HG03095 (cell line): ENCODE measurements at regions not wholly inside any gene's neighbourhood (a gene's known extent, or its start where the extent isn't known, plus 50 kb on each side); places are given as distances from the start of the nearest gene placed in this dataset.
"Not testable (repeated sequence)": the region's sequence is repeated elsewhere in the genome, so short reads cannot be mapped to it uniquely, and the experiment has no call there.

Source experiments
- ATAC-seq: cut with Tn5 transposase; IDR thresholded peaks from one replicate; pipeline ENCODE4 v1.9.1; 2021; ENCODE audit warnings: moderate library complexity; ENCODE audit not compliant: unreplicated experiment

DNA sequence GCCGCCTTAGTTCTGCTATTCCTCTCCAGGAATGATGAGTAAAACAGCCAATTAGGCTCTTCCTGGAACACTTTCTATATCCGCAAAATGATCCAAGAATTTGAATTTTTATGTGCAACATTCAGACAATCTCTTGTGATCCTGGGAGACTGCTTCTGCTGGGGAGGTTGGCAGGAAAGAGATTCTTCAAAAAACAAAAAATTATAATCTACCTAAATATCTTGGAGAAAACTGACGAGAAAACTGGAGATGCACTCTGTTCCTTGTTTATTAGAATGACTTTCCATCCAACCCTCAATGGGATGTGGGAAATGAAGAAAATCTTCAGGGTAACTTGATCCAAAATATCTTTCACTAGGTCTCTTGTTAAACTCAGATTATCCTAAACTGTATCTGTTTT is 346.3 kb upstream of the UBE2E2 start:
- ATAC-seq = no peak

DNA sequence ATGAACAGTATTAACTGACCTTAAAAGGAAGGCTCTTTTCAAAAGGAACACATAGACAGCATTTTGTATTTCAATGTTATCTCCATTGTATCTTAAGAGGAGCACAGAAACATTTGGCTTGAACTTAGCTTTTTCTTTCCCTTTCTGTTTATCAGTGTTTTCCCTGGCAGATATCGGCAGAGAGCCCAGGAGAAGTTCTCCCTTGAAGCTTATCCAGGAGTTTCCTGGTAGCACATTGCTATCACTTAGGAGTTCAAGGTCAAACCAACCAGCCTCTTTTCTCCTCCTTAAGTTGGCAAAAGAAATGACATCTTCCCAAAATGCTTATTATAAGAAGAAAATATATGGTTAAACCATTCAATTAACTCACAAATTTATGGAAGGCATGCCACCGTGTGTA is 344.6 kb upstream of the UBE2E2 start:
- ATAC-seq = no peak

DNA sequence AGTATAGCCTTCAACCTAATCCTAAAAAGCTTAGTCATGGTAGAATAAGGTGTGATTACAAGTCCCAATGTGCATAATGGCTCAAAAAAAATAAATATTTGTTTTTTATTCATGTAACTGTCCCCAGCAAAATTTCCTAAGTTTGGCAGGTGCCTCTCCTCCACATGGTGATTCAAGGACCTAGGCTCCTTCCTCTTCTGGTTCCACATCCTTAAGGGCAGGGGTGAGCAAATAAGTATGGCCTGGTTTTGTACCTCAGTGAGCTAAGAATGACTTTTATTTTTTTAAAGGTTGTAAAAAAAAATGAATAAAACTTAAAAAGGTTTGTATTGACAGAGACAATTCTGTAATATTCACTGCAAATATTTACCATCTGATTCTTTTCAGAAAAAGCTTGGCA is 343.5 kb upstream of the UBE2E2 start:
- ATAC-seq = no peak

DNA sequence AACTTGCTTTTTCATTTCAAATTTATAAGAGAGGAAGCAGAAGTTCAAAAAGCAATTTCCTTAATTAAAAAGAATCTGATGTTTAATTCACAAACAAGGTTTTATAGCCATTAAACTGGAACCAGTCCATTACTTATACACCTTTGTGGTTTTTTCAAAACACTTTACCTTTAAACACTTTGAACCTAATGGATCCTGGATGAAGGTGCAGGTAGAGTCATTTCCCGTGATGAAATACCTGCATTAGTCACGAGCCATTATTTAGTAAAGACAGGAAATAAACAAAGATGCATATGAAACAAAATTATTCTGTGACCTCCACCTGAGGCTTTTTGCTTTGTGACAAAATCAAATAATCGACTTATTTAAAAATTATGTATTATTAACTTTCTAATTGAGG is 341.7 kb upstream of the UBE2E2 start:
- ATAC-seq = no peak

GRCh38 chr3:22862111-22862510 is 341.0 kb upstream of the UBE2E2 start:
- ATAC-seq = no peak

GRCh38 chr3:22882834-22883233 is 320.3 kb upstream of the UBE2E2 start:
- not testable (repeated sequence) for ATAC-seq

- no peak for ATAC-seq
These were observed 318.1 kb upstream of the UBE2E2 start for GRCh38 chr3:22885039-22885438.

GRCh38 chr3:22885574-22886341 is 317.4 kb upstream of the UBE2E2 start:
- no peak for ATAC-seq

DNA sequence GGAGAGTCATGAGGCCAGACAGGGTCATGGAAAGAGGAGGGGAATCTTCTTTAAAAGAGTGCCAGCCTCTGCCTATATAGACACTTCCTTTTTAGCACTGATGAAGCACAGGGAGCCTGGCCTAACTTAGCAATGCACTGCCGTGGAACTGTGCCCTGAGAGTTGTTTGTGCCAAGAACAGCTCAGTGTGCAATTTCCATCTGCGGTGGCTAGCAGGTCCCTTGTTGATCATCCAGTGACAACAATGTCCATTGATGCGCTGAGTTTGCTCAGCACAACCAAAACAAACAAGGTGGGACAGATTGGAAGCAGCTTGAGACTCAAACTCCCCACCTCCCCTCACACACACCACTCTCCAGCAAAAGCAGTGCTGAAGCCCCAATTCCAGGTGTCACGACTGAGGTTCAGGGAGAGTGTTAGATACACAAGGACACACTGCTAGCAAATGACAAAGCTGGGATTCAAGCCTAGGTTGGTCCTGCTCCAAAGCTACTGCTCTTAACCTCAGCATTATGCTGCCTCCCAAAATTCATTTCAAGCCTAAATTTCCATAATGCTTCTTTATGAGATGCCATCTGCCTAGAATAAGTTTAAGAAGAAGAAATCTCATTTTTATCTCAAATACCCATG is 316.6 kb upstream of the UBE2E2 start:
- ATAC-seq = no peak

DNA sequence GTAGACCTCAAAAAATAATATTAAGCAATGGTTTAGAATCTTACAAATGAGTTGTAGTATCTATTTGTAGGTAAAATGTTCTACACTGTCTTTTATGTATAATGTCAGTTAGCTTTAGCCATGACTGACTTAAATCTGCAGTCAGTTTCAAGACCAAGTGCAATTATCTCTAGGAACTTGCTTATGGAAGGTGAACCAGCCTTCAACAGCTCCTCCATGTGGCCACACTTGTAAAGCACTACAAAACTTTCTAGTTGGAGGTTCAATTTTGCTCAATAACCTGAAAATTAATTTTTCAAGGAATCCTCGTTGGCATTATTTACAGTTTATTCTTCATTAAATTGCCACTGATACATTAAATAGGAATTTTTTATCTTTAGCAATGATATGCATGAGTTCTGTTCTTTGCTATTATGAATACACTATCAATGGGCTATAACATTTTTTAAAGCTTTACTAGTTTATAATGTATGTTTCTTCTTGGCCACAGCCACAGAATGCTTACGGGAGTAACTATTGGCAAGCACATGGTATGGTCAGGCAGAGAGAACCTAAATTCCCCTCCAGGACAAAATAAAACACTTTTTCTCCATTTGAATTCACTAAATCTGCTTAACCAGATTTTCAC is 315.3 kb upstream of the UBE2E2 start:
- ATAC-seq = no peak

DNA sequence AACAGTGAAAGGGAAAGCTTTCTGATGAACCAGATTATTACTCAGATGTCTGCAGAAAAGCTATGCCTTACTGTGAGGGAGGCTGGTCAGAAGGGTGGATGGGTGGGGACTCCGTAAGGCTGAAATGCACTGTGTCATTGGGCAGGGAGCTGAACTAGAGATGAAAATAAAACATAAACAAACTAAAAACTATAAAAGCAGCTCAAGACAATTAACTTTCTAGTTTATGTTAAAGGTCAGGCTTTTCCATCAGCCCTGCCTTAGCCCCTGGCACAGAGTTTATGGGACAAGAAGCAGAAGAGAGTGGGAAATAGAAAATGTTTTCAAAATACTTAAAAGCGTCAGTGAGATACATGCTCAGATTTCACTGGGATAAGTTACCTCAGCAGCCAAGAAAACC is 310.0 kb upstream of the UBE2E2 start:
- ATAC-seq = no peak

DNA sequence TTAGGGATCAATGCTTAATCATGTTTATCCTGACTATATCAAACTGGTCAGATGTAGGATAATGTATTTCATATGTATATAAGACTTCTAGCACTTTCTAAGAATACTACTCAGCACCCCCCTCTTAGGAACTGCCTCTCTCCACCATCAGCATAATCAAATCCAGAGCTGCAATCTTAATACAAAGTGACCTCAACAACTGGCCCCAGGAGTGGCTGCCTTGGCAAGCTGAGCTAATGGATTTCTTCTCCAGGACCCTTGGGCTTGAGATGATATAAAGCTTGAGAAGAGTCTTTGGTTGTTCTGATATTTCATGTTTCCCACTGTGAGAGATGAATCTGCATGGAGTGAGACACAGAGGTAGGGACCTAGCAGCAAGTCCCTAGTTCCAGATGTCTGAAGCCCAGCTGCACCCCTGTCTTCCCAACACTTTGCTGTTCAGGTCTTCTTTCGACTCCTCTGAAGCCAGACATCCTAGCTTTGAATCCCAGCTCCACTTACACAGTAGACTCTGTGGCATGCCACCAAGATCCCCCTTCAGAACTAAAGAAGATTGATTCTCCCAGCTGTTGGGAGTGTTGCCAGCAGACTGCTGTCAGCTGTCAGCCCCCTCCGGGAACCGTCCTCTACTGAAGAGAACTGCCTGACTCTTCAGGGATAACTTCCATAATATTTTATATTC is 309.3 kb upstream of the UBE2E2 start:
- no peak for ATAC-seq

GRCh38 chr3:22894865-22895264 is 308.3 kb upstream of the UBE2E2 start:
- no peak for ATAC-seq

DNA sequence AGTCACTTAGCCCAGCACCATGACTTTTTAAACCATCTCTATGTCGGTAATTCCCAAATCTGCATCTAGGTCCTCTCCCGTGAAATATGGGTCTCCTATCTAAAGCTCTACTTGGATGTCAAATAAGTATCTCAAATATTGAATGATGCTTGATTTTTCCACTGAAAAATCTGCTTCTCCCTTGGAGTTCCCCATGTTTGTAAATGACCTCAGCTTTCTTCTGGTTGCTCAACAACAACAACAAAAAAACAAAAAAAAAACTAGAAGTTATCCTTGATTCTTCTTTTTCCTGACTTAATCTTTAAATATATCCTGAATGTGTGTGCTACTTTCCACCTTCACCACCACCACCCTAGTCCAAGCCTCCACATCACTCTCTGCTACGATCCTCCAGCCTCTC is 307.5 kb upstream of the UBE2E2 start:
- ATAC-seq = no peak

DNA sequence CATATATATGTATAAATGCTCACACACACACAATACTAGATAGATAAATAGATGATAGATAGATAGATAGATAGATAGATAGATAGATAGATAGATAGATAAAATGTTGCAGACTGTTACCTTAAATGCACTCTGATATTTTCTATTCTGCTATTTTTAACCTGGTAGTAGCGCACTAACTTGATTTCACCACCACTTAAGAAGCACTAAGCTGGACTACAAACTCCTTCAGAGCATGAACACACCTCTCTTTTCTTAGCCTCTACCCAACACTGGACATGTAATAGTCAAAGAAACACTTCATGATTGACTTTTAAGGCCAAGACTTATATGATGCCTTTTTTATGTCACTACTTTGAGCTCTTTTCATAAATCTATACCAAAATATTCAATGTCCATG is 304.6 kb upstream of the UBE2E2 start:
- no peak for ATAC-seq

DNA sequence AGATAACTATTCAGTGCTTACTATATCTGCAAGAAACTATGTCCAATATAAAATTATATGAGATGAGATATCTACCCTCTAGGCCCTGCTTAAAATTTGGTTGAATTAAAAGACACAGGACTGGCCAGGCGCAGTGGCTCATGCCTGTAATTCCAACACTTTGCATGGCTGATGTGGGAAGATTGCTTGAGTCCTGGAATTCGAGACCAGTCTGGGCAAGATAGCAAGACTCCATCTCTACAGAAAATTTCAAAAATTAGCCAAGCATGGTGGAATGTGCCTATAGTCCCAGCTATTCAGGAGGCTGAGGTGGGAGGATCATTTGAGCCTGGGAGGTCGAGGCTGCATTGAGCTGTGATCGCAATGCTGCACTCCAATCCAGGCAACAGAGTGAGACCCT is 303.7 kb upstream of the UBE2E2 start:
- ATAC-seq = no peak

GRCh38 chr3:22900296-22900695 is 302.8 kb upstream of the UBE2E2 start:
- no peak for ATAC-seq

DNA sequence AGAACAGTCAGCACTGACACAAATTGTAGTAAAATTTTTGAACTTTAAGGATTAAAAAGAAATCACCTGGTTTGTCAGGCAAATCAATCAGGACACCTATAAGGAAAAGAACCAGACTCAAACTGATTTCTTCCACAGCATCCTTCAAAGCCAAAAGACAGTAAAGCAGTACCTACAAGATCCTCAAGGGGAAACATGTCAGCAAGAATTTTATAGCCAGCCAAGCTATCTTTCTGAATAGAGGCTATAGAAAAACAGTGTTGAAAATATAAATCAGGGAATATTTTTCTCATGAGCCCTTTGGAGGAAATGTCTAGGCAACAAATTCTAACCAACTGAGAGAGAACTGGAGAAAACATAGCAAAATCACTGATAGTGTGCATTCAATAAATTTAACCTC is 301.4 kb upstream of the UBE2E2 start:
- no peak for ATAC-seq

DNA sequence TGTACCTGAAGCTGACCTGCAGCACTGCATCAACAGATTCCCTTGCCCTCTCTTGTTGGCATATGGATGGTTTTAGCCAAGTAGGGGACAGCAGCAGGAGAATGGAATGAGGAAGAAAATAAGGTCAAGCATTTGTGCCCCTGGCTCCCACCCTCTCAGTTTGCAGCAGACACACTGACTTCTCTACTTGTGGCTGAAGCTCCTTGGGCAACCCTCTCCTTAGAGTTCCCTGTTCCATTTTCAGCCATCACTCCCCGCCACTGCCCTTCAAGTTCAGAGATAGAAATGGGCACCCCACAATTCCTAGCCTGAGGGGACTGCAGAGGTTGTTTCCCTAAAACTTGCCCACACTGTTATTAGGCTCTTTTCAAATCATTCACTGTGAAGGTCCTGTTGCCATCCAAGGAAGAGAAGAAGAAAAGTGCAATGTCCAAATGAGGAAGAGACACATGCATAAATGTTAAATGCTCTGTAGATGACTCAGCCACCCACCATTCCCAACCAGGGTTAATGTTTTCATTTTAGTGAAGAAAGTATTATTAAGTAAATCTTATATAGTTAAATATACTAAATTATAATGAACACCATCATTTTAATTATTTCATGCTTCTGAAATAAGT is 295.9 kb upstream of the UBE2E2 start:
- no peak for ATAC-seq

DNA sequence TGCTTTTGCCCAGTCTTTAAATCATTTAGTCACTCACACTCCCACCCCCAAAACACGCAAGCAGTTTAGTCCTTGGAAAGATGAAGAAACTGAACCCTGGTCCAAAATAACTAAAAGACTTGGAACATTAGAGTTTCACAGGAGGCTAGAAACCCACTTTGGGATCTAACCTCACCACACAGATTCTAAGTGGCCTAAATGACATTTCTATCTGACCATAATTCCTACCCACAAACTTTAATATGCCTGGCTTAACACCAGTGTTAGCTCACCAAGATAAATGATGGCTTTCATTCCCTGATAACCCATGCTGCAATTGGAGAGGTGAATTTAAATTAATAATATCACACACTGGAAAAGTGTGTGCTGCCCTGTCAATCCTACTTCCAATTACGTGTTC is 295.3 kb upstream of the UBE2E2 start:
- no peak for ATAC-seq

DNA sequence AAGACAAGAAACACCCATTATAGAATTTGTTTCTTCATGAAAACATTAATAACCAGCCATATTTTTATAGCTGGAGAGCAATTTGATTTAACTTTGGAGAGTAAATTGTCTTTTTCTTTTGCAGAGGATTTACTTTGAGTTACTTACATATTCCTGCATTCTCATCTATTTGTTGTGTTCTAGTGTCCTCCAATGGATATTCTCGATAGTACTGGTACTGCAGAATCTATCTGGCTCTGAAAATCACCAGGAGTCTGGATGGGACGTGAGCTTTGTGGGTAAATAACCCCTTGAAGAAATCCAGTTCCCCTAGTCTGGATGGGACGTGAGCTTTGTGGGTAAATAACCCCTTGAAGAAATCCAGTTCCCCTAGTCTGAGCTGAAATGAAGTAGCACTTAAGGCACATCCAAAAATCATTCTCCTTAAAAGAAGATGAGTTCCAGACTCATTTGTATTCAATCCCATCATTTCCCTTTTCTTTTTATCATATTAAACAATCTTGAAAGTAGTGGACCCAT is 294.1 kb upstream of the UBE2E2 start:
- ATAC-seq = no peak
